GM18511 (cell line): ENCODE measurements at regions not wholly inside any gene's neighbourhood (a gene's known extent, or its start where the extent isn't known, plus 50 kb on each side); places are given as distances from the start of the nearest gene placed in this dataset.
A peak's percentile ranks its signal among the peaks of the same experiment; 100 is the strongest.

ENCODE experiments used
- ATAC-seq: cut with Tn5 transposase; IDR thresholded peaks from one replicate; pipeline ENCODE4 v1.9.1; 2021; ENCODE audit warnings: mild to moderate bottlenecking, moderate library complexity; ENCODE audit not compliant: unreplicated experiment

- ATAC-seq = no peak
Measured at GRCh38 chr2:38509947-38510326, 92.8 kb downstream of the HNRNPLL start.

GRCh38 chr2:38509314-38509946 is 93.3 kb downstream of the HNRNPLL start:
- ATAC-seq = no peak

- peak; percentile 78 for ATAC-seq
Measured at GRCh38 chr2:38508311-38509039, 94.3 kb downstream of the HNRNPLL start.

GRCh38 chr2:38507712-38508111 is 95.0 kb downstream of the HNRNPLL start:
- no peak for ATAC-seq

- no peak for ATAC-seq
Measured at GRCh38 chr2:38505779-38506178, 96.9 kb downstream of the HNRNPLL start.

GRCh38 chr2:38504169-38504568 is 98.6 kb downstream of the HNRNPLL start:
- no peak for ATAC-seq

- no peak for ATAC-seq
Measured at GRCh38 chr2:38502107-38502506, 100.6 kb downstream of the HNRNPLL start.

- no peak for ATAC-seq
Measured at GRCh38 chr2:38500283-38500634, 102.5 kb downstream of the HNRNPLL start.

GRCh38 chr2:38499548-38500282 is 103.0 kb downstream of the HNRNPLL start:
- no peak for ATAC-seq

- peak; percentile 89 for ATAC-seq
Measured at GRCh38 chr2:38498045-38498481, 104.7 kb downstream of the HNRNPLL start.

GRCh38 chr2:38497670-38498037 is 105.1 kb downstream of the HNRNPLL start:
- ATAC-seq = no peak

GRCh38 chr2:38496927-38497669 is 105.6 kb downstream of the HNRNPLL start:
- no peak for ATAC-seq

GRCh38 chr2:38495880-38496279 is 106.8 kb downstream of the HNRNPLL start:
- ATAC-seq = no peak

- no peak for ATAC-seq
Measured at GRCh38 chr2:38494394-38494793, 108.3 kb downstream of the HNRNPLL start.

- no peak for ATAC-seq
Measured at GRCh38 chr2:38492042-38492615, 110.6 kb downstream of the HNRNPLL start.

GRCh38 chr2:38491436-38491835 is 111.3 kb downstream of the HNRNPLL start:
- no peak for ATAC-seq

GRCh38 chr2:38489846-38490245 is 112.8 kb upstream of the ATL2 start:
- no peak for ATAC-seq

GRCh38 chr2:38487852-38488251 is 110.8 kb upstream of the ATL2 start:
- ATAC-seq = no peak

GRCh38 chr2:38486213-38487026 is 109.3 kb upstream of the ATL2 start:
- no peak for ATAC-seq

- peak; percentile 92 for ATAC-seq
Measured at GRCh38 chr2:38485734-38486133, 108.7 kb upstream of the ATL2 start.
